HepG2 (cell line): ENCODE measurements at regions not wholly inside any gene's neighbourhood (a gene's known extent, or its start where the extent isn't known, plus 50 kb on each side); places are given as distances from the start of the nearest gene placed in this dataset.

ENCODE experiments used
- ATAC-seq: fragments of 200-7000 bp; cut with Tn5 transposase; 3 replicates; pipeline ENCODE4 v1.9.1; 2020; ENCODE audit warnings: mild to moderate bottlenecking, moderate library complexity
- BruUV-seq: library from RNA; stranded (reverse); fragments of 400-500 nt; replicated peaks from 2 replicates; lab custom pipeline; 2021; lab: Mats Ljungman, UMichigan
- CTCF ChIA-PET: fragments of 300-600 bp; formaldehyde crosslinking; extraction: SDS; loops from one replicate; lab custom pipeline; 2021; ENCODE audit warnings: low total read pairs, inconsistent platforms, low intra/inter-chr PET ratio; lab: Yijun Ruan, JAX
- POLR2A ChIA-PET: fragments of 350-600 bp; sonication (Branson Sonifier 250); formaldehyde crosslinking; loops from one replicate; lab custom pipeline; 2020; ENCODE audit warnings: antibody characterized with exemption, inconsistent platforms; lab: Yijun Ruan, JAX
- DNase-seq: peaks from one replicate; pipeline ENCODE4 v3.0.0-alpha.2; 2015; ENCODE audit warnings: low spot score
- FAIRE-seq: peaks from 3 replicates; lab custom pipeline; 2011; peaks lifted over from hg19 to GRCh38; lab: Jason Lieb, UNC
- H2AFZ ChIP-seq: one replicate; pipeline ENCODE4 v1.6.1; 2011; ENCODE audit warnings: low read length, inconsistent platforms
- H3K27ac ChIP-seq: fragments of 300-600 bp; 3 replicates; pipeline ENCODE4 v1.8.0; 2011; ENCODE audit warnings: mixed run types, mild to moderate bottlenecking, mixed read lengths, low read length, inconsistent platforms; ENCODE audit not compliant: insufficient read depth; ENCODE audit errors: extremely low read length
- H3K27me3 ChIP-seq, 2 experiments: fragments of 200-600 bp in 1 of 2; 2 replicates in 1 of 2; 3 replicates in 1 of 2; pipeline versions ENCODE4 v1.6.0 to v1.8.0; 2011; ENCODE audit warnings: low read length in 2 of 2, mild to moderate bottlenecking in 2 of 2, moderate library complexity in 2 of 2, inconsistent platforms in 1 of 2; ENCODE audit not compliant: insufficient read depth in 2 of 2, control insufficient read depth in 1 of 2
- H3K36me3 ChIP-seq, 2 experiments: fragments of 200-600 bp in 1 of 2; replicated peaks in 1 of 2; 2 replicates in 1 of 2; 3 replicates in 1 of 2; pipeline versions ENCODE4 v1.5.1 to v1.8.0; 2011; ENCODE audit warnings: low read length in 2 of 2, inconsistent platforms in 1 of 2; ENCODE audit not compliant: insufficient read depth in 2 of 2, control insufficient read depth in 1 of 2
- H3K4me1 ChIP-seq: 2 replicates; pipeline ENCODE4 v1.5.1; 2012; ENCODE audit warnings: low read length, inconsistent platforms; ENCODE audit not compliant: insufficient read depth
- H3K4me2 ChIP-seq: 2 replicates; pipeline ENCODE4 v1.6.0; 2011; ENCODE audit warnings: low read depth, low read length, inconsistent platforms
- H3K4me3 ChIP-seq, 3 experiments: fragments of 200-600 bp in 1 of 3; sonication (generic), shearing (Covaris generic) in 1 of 3; replicated peaks in 1 of 3; 2 replicates each; pipeline ENCODE4 v1.5.1; 2011 to 2016; ENCODE audit warnings: low read length in 3 of 3, inconsistent platforms in 2 of 3, low read depth in 2 of 3, mild to moderate bottlenecking in 2 of 3, control low read depth in 1 of 3, mixed read lengths in 1 of 3; ENCODE audit not compliant: insufficient read depth in 1 of 3
- H3K79me2 ChIP-seq: one replicate; pipeline ENCODE4 v1.6.1; 2011; ENCODE audit warnings: low read length, inconsistent platforms; ENCODE audit not compliant: insufficient read depth
- H3K9ac ChIP-seq: 2 replicates; pipeline ENCODE4 v1.6.0; 2011; ENCODE audit warnings: mild to moderate bottlenecking, low read depth, low read length, inconsistent platforms; ENCODE audit not compliant: insufficient read depth
- H3K9me3 ChIP-seq: 2 replicates; pipeline ENCODE4 v1.5.1; 2012; ENCODE audit warnings: mild to moderate bottlenecking, low read length
- H4K20me1 ChIP-seq: 2 replicates; pipeline ENCODE4 v1.6.0; 2011; ENCODE audit warnings: inconsistent platforms, mild to moderate bottlenecking, low read length, moderate library complexity; ENCODE audit not compliant: insufficient read depth
- CAMTA2 ChIP-seq: sonication (generic); formaldehyde crosslinking; IDR thresholded peaks from 2 replicates; pipeline ENCODE4 v1.4.0; 2020; ENCODE audit warnings: mild to moderate bottlenecking, missing genetic modification reagents, borderline replicate concordance
- KAT2B ChIP-seq: fragments of 150-350 bp; IDR thresholded peaks from 2 replicates; pipeline ENCODE4 v1.6.1; 2014; ENCODE audit warnings: low read depth, low read length, borderline replicate concordance
- MAZ ChIP-seq, 2 experiments: sonication (generic) in 1 of 2; formaldehyde crosslinking in 1 of 2; IDR thresholded peaks; 2 replicates each; pipeline versions ENCODE4 v1.5.0 to v1.6.1; 2012 to 2020; ENCODE audit warnings: low read depth in 2 of 2, mild to moderate bottlenecking in 2 of 2, borderline replicate concordance in 1 of 2, improper control_type of control experiment in 1 of 2, low read length in 1 of 2, missing genetic modification reagents in 1 of 2, moderate library complexity in 1 of 2
- ZFYVE20 ChIP-seq: sonication (generic); formaldehyde crosslinking; IDR thresholded peaks from 2 replicates; pipeline ENCODE4 v1.8.0; 2023; ENCODE audit warnings: low read depth, mild to moderate bottlenecking, moderate library complexity, missing genetic modification reagents, borderline replicate concordance
- ZNF317 ChIP-seq: sonication (generic); formaldehyde crosslinking; IDR thresholded peaks from 2 replicates; pipeline ENCODE4 v1.5.0; 2020; ENCODE audit warnings: mild to moderate bottlenecking, missing genetic modification reagents
- ZNF407 ChIP-seq: sonication (generic); formaldehyde crosslinking; IDR thresholded peaks from one replicate; pipeline ENCODE4 v1.5.1; 2020; ENCODE audit warnings: mild to moderate bottlenecking, missing genetic modification reagents; ENCODE audit errors: not compliant biosample characterization
- ZNF770 ChIP-seq: sonication (generic); formaldehyde crosslinking; IDR thresholded peaks from 2 replicates; pipeline ENCODE4 v1.5.0; 2020; ENCODE audit warnings: mild to moderate bottlenecking, missing genetic modification reagents
- WGBS: methylation state at CpG from one replicate; pipeline ENCODE4 v1.1.6; 2017; ENCODE audit warnings: low lambda C conversion rate; 5-methylcytosine and 5-hydroxymethylcytosine counted together
- in situ Hi-C: cut with HindIII; loops from 2 replicates; pipeline ENCODE4 v1.10.0; 2017; ENCODE audit warnings: low pct_unique_long_range_greater_than_20kb; ENCODE audit not compliant: extremely low pct_ligation_motif_present
- intact Hi-C: fragments of 100-400 bp; cut with micrococcal nuclease; formaldehyde crosslinking; loops from one replicate; pipeline ENCODE4 v1.10.0; 2022; ENCODE audit not compliant: unreplicated experiment
- TF ChIP-seq, protein P1 (sequence below): sonication (generic); formaldehyde crosslinking; IDR thresholded peaks from 2 replicates; pipeline ENCODE4 v1.5.0; 2020; ENCODE audit warnings: mild to moderate bottlenecking, missing genetic modification reagents, borderline replicate concordance

- Histone ChIP-seq H3K79me2 (no peaks in the 10 kb centered on the region), H3K4me1 (no peaks in the 10 kb centered on the region), H3K27ac (no peak overlapping the region), H2AFZ (no peak overlapping the region), H3K9ac (no peak overlapping the region), H3K4me2 (no peak overlapping the region), H3K4me3 (no peak overlapping the region), H3K36me3 (no peaks in the 10 kb centered on the region), H3K9me3 (no peaks in the 10 kb centered on the region), H4K20me1 (no peaks in the 10 kb centered on the region), H3K27me3 (no peaks in the 10 kb centered on the region)
- no peak for DNase-seq
- TF ChIP-seq ZFYVE20 (CRISPR knock-in tag): no peak
- TF ChIP-seq, protein P1, sequence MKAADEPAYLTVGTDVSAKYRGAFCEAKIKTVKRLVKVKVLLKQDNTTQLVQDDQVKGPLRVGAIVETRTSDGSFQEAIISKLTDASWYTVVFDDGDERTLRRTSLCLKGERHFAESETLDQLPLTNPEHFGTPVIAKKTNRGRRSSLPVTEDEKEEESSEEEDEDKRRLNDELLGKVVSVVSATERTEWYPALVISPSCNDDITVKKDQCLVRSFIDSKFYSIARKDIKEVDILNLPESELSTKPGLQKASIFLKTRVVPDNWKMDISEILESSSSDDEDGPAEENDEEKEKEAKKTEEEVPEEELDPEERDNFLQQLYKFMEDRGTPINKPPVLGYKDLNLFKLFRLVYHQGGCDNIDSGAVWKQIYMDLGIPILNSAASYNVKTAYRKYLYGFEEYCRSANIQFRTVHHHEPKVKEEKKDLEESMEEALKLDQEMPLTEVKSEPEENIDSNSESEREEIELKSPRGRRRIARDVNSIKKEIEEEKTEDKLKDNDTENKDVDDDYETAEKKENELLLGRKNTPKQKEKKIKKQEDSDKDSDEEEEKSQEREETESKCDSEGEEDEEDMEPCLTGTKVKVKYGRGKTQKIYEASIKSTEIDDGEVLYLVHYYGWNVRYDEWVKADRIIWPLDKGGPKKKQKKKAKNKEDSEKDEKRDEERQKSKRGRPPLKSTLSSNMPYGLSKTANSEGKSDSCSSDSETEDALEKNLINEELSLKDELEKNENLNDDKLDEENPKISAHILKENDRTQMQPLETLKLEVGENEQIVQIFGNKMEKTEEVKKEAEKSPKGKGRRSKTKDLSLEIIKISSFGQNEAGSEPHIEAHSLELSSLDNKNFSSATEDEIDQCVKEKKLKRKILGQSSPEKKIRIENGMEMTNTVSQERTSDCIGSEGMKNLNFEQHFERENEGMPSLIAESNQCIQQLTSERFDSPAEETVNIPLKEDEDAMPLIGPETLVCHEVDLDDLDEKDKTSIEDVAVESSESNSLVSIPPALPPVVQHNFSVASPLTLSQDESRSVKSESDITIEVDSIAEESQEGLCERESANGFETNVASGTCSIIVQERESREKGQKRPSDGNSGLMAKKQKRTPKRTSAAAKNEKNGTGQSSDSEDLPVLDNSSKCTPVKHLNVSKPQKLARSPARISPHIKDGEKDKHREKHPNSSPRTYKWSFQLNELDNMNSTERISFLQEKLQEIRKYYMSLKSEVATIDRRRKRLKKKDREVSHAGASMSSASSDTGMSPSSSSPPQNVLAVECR: no peak
- no peak for TF ChIP-seq KAT2B
- TF ChIP-seq CAMTA2: no peak
- no peak for TF ChIP-seq ZNF317 (CRISPR knock-in tag)
- TF ChIP-seq MAZ (IDR thresholded peaks at IDR 0.05; ENCODE audit: borderline replicate concordance, low read depth, low read length): no peak
- TF ChIP-seq MAZ (CRISPR knock-in tag; IDR thresholded peaks at IDR 0.05; ENCODE audit: low read depth): no peak
- no peak for TF ChIP-seq ZNF407 (CRISPR knock-in tag)
- TF ChIP-seq ZNF770 (CRISPR knock-in tag): no peak
- no peak for FAIRE-seq
- CTCF ChIA-PET: no interaction called here
- POLR2A ChIA-PET: no interaction called here
- no peak for ATAC-seq
- in situ Hi-C loops: no loop called here
- BruUV-seq: no TSS peak
- intact Hi-C loops: no loop called here
- 3% methylated on average over 1 of the region's 1 CpG for WGBS
Observed at GRCh38 chr4:106679063-106679462, 310.5 kb upstream of the GIMD1 start.
